ENCODE measurements at regions not wholly inside any gene's neighbourhood (a gene's known extent, or its start where the extent isn't known, plus 50 kb on each side); places are given as distances from the start of the nearest gene placed in this dataset.
"Not testable (repeated sequence)": the region's sequence is repeated elsewhere in the genome, so short reads cannot be mapped to it uniquely, and the experiment has no call there.

DNA sequence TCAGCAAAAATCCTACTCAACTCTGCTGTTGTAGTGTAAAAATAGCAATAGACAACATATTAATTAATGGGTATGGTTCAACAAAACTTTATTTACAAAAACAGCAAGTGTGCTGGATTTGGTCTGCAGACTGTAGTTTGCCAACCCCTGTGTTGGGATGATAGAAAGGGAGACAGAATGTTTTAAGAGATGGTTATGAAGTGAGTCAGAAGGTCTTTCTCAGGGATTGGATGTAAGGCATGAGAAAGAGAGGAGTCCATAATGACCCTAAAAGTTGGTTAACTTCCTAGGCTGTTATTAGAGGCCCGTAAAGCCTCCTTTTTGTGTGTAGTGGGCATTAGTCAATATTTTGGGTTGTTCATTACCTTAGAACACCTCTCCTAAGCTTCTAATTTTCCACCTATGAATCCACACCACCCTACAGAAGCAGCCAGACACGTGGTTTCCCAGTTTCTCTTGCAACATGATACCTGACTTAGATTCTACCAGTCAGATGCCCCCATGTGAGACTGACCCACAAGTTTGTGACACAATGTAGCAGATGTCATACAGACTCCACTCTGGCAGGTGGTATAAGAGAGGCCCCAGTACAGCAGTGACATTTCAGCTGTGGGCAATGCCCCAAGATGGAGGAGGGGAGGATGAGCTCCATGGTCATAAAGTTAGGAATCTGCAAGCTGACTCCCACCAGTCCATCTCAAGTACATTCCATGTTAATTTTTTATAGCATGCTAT lies 1015.6 kb downstream of the KCNMA1 start:
- Mint-ChIP-seq H3K27me3 (ENCODE audit: low read depth) (no peaks in the 10 kb centered on the region), H3K4me1 (no peaks in the 10 kb centered on the region), H3K9me3 (peaks cover 23% of the 10 kb centered on the region), H3K27ac (no peak overlapping the region), H3K4me3 (no peak overlapping the region), H3K36me3 (no peaks in the 10 kb centered on the region)
- no peak for DNase-seq (ENCODE audit: low spot score in 2 of 2, unreplicated experiment in 2 of 2)
- TF ChIP-seq, protein P1, sequence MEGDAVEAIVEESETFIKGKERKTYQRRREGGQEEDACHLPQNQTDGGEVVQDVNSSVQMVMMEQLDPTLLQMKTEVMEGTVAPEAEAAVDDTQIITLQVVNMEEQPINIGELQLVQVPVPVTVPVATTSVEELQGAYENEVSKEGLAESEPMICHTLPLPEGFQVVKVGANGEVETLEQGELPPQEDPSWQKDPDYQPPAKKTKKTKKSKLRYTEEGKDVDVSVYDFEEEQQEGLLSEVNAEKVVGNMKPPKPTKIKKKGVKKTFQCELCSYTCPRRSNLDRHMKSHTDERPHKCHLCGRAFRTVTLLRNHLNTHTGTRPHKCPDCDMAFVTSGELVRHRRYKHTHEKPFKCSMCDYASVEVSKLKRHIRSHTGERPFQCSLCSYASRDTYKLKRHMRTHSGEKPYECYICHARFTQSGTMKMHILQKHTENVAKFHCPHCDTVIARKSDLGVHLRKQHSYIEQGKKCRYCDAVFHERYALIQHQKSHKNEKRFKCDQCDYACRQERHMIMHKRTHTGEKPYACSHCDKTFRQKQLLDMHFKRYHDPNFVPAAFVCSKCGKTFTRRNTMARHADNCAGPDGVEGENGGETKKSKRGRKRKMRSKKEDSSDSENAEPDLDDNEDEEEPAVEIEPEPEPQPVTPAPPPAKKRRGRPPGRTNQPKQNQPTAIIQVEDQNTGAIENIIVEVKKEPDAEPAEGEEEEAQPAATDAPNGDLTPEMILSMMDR (IDR thresholded peaks at IDR 0.05; ENCODE audit: unreplicated experiment) = no peak

DNA sequence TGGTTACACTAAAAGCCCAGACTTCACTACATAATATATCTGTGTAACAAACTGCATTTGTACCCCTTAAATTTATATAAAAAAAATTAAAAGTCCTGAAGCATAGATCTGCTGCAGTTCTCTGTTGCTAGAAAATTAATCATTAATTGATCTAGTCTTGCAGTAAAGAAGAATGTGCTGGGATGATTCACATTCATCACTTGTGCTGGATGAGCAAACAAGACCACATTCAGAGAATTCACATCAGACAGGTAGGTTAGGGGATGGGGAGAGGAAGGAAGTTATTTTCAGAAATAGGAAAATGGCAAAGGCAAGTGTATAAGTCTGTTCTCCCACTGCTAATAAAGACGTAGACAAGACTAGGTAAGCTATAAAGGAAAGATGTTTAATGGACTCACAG lies 1019.0 kb downstream of the KCNMA1 start:
- TF ChIP-seq, protein P1 (IDR thresholded peaks at IDR 0.05; ENCODE audit: unreplicated experiment) = no peak
- no peaks in the 10 kb centered on the region for H3K4me1 Mint-ChIP-seq
- DNase-seq (ENCODE audit: low spot score in 2 of 2, unreplicated experiment in 2 of 2) = no peak
- no peak overlapping the region for H3K4me3 Mint-ChIP-seq
- H3K9me3 Mint-ChIP-seq = peaks cover 36% of the 10 kb centered on the region
- no peak overlapping the region for H3K27ac Mint-ChIP-seq
- no peaks in the 10 kb centered on the region for H3K27me3 Mint-ChIP-seq (ENCODE audit: low read depth)
- H3K36me3 Mint-ChIP-seq = no peaks in the 10 kb centered on the region

DNA sequence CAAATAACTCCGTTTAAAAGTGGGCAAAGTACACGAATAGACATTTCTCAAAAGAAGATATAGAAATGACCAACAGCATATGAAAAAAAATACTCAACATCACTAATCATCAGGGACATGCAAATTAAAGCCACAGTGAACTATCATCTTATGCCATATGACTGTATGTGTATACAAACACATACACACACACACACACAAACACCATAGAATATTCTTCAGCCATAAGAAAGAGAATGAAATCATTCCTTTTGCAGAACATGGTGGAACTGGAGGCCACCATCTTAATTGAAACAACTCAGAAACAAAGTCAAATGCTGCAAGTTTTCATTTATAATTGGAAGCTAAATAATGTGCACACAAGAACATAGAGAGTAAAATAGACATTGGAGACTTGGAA lies 1019.4 kb downstream of the KCNMA1 start:
- Mint-ChIP-seq H3K4me3 (no peak overlapping the region), H3K4me1 (no peaks in the 10 kb centered on the region), H3K9me3 (peaks cover 37% of the 10 kb centered on the region), H3K27ac (no peak overlapping the region), H3K27me3 (ENCODE audit: low read depth) (no peaks in the 10 kb centered on the region), H3K36me3 (no peaks in the 10 kb centered on the region)
- DNase-seq (ENCODE audit: low spot score in 2 of 2, unreplicated experiment in 2 of 2) = no peak
- TF ChIP-seq, protein P1 (IDR thresholded peaks at IDR 0.05; ENCODE audit: unreplicated experiment) = no peak

DNA sequence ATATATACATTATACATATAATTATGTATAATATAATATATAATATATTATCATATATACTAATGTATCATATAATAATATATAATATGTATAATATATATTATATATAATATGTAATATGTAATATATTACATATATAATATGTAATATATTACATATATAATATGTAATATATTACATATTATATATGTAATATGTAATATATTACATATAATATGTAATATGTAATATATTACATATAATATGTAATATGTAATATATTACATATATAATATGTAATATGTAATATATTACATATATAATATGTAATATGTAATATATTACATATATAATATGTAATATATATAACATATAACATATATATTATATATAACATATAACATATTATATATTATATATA lies 1020.9 kb downstream of the KCNMA1 start:
- not testable (repeated sequence) for DNase-seq (ENCODE audit: low spot score in 2 of 2, unreplicated experiment in 2 of 2); H3K27ac Mint-ChIP-seq; H3K4me1 Mint-ChIP-seq; H3K4me3 Mint-ChIP-seq; H3K36me3 Mint-ChIP-seq; H3K27me3 Mint-ChIP-seq (ENCODE audit: low read depth)
- peaks cover 46% of the 10 kb centered on the region for H3K9me3 Mint-ChIP-seq

DNA sequence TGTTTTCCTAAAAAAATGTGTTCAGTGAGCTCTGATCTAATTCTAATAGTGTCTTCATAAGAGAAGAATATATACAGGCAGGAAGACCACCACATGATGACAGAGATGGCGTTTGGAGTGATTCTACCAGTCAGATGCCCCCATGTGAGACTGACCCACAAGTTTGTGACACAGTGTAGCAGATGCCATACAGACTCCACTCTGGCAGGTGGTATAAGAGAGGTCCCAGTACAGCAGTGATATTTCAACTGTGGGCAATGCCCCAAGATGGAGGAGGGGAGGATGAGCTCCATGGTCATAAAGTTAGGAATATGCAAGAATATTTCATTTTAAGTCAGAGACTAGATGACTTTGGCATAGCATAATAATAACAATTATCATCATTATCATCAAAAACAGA lies 1022.6 kb downstream of the KCNMA1 start:
- H3K27ac Mint-ChIP-seq = no peak overlapping the region
- H3K27me3 Mint-ChIP-seq (ENCODE audit: low read depth) = no peaks in the 10 kb centered on the region
- TF ChIP-seq, protein P1 (IDR thresholded peaks at IDR 0.05; ENCODE audit: unreplicated experiment) = no peak
- peaks cover 51% of the 10 kb centered on the region for H3K9me3 Mint-ChIP-seq
- DNase-seq (ENCODE audit: low spot score in 2 of 2, unreplicated experiment in 2 of 2) = no peak
- no peak overlapping the region for H3K4me3 Mint-ChIP-seq
- H3K36me3 Mint-ChIP-seq = no peaks in the 10 kb centered on the region
- H3K4me1 Mint-ChIP-seq = no peaks in the 10 kb centered on the region
